ENCODE measurements at regions not wholly inside any gene's neighbourhood (a gene's known extent, or its start where the extent isn't known, plus 50 kb on each side); places are given as distances from the start of the nearest gene placed in this dataset.
"Not testable (repeated sequence)": the region's sequence is repeated elsewhere in the genome, so short reads cannot be mapped to it uniquely, and the experiment has no call there.

DNA sequence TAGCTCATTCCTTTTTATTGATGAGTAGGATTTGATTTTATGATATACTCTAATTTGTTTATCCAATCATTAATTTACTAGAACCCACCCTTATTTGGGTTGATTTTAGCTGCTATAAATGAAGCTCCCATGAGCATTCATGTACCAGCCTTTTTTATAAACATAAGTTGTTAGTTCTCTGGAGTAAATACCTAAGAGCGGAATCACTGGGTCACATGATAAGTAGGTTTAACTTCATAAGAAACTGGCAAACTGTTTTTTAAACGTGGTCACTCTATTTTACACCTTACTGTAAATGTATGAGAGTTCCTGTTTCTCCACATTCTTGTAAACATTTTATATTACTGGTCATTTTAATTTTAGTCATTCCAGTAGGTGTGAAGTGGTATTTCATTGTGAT lies 364.6 kb downstream of the NPR3 start:
- Histone ChIP-seq H3K9ac (ENCODE audit: low read depth in 1 of 2, low read length in 2 of 2) (no peak overlapping the region), H3K27me3 (ENCODE audit: control insufficient read depth in 2 of 2, insufficient read depth in 2 of 2, low read length in 2 of 2) (no peaks in the 10 kb centered on the region), H3K36me3 (ENCODE audit: control insufficient read depth in 2 of 2, insufficient read depth in 2 of 2, low read length in 2 of 2) (no peaks in the 10 kb centered on the region), H3K27ac (ENCODE audit: low read depth in 2 of 2, low read length in 2 of 2) (no peak overlapping the region), H3K9me3 (ENCODE audit: control insufficient read depth in 2 of 2, low read length in 2 of 2) (no peaks in the 10 kb centered on the region), H3K4me1 (ENCODE audit: control insufficient read depth in 2 of 2, insufficient read depth in 2 of 2, low read length in 2 of 2) (no peaks in the 10 kb centered on the region), H3K4me3 (ENCODE audit: low read length in 2 of 2) (no peak overlapping the region)

DNA sequence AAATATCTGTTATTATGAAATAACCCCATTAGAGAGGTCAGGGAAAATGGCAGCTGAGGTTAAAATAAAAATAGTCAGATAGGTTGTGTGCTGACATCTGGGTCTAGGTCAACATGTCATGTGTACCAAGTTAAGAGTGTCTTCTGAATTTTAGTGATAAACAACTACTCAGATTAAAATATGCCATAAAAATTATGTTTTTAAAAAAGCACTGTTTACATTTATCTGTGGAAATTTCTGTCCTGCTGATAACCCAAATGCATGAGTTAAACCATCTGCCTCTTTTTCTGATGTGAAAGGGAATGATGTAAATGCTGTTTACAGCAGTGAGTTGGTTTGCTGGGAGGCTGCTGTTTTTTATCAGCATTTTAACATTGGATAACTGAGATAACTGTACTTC lies 361.2 kb upstream of the TARS1 start:
- H3K27ac ChIP-seq (ENCODE audit: low read depth in 2 of 2, low read length in 2 of 2): no peak overlapping the region
- H3K9me3 ChIP-seq (ENCODE audit: control insufficient read depth in 2 of 2, low read length in 2 of 2): no peaks in the 10 kb centered on the region
- H3K4me1 ChIP-seq (ENCODE audit: control insufficient read depth in 2 of 2, insufficient read depth in 2 of 2, low read length in 2 of 2): no peaks in the 10 kb centered on the region
- no peak overlapping the region for H3K9ac ChIP-seq (ENCODE audit: low read depth in 1 of 2, low read length in 2 of 2)
- no peaks in the 10 kb centered on the region for H3K27me3 ChIP-seq (ENCODE audit: control insufficient read depth in 2 of 2, insufficient read depth in 2 of 2, low read length in 2 of 2)
- no peaks in the 10 kb centered on the region for H3K36me3 ChIP-seq (ENCODE audit: control insufficient read depth in 2 of 2, insufficient read depth in 2 of 2, low read length in 2 of 2)
- H3K4me3 ChIP-seq (ENCODE audit: low read length in 2 of 2): no peak overlapping the region

DNA sequence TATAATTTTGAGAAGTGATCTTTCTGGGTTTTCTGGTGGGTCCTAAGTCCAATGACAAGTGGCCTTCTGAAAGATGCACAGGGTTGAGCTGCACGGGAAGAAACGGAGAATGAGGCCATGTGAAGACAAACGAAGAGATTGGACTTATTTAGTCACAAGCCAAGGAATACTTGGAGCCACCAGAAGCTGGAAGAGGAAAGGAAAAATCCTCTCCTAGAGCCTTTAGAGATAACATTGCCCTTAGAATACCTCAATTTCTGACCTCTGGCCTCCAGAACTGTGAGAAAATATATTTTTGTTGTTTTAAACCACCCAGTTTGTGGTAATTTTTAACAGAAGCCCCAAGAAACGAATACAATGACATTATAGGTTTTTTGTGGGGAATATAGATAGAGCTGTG lies 360.5 kb upstream of the TARS1 start:
- no peaks in the 10 kb centered on the region for H3K9me3 ChIP-seq (ENCODE audit: control insufficient read depth in 2 of 2, low read length in 2 of 2)
- no peak overlapping the region for H3K27ac ChIP-seq (ENCODE audit: low read depth in 2 of 2, low read length in 2 of 2)
- no peaks in the 10 kb centered on the region for H3K27me3 ChIP-seq (ENCODE audit: control insufficient read depth in 2 of 2, insufficient read depth in 2 of 2, low read length in 2 of 2)
- no peak overlapping the region for H3K9ac ChIP-seq (ENCODE audit: low read depth in 1 of 2, low read length in 2 of 2)
- no peak overlapping the region for H3K4me3 ChIP-seq (ENCODE audit: low read length in 2 of 2)
- no peaks in the 10 kb centered on the region for H3K36me3 ChIP-seq (ENCODE audit: control insufficient read depth in 2 of 2, insufficient read depth in 2 of 2, low read length in 2 of 2)
- no peaks in the 10 kb centered on the region for H3K4me1 ChIP-seq (ENCODE audit: control insufficient read depth in 2 of 2, insufficient read depth in 2 of 2, low read length in 2 of 2)

DNA sequence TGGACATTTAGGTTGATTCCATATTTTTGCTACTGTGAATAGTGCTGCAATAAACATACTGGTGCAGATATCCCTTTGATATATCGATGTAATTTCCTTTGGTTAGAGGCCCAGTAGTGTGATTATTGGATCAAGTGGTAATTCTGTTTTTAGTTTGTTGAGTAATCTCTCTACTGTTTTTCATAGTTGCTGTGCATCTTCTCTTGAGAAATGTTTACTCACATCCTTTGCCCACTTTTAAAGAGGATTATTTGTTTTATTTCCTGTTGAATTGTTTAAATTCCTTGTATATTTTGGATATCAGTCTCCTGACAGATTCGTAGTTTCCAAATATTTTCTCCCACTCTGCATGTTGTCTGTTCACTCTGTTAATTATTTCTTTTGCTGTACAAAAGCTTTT lies 352.6 kb upstream of the TARS1 start:
- H3K9me3 ChIP-seq (ENCODE audit: control insufficient read depth in 2 of 2, low read length in 2 of 2): no peaks in the 10 kb centered on the region
- H3K9ac ChIP-seq (ENCODE audit: low read depth in 1 of 2, low read length in 2 of 2): no peak overlapping the region
- H3K36me3 ChIP-seq (ENCODE audit: control insufficient read depth in 2 of 2, insufficient read depth in 2 of 2, low read length in 2 of 2): no peaks in the 10 kb centered on the region
- no peaks in the 10 kb centered on the region for H3K27me3 ChIP-seq (ENCODE audit: control insufficient read depth in 2 of 2, insufficient read depth in 2 of 2, low read length in 2 of 2)
- no peak overlapping the region for H3K27ac ChIP-seq (ENCODE audit: low read depth in 2 of 2, low read length in 2 of 2)
- no peak overlapping the region for H3K4me3 ChIP-seq (ENCODE audit: low read length in 2 of 2)
- no peaks in the 10 kb centered on the region for H3K4me1 ChIP-seq (ENCODE audit: control insufficient read depth in 2 of 2, insufficient read depth in 2 of 2, low read length in 2 of 2)

DNA sequence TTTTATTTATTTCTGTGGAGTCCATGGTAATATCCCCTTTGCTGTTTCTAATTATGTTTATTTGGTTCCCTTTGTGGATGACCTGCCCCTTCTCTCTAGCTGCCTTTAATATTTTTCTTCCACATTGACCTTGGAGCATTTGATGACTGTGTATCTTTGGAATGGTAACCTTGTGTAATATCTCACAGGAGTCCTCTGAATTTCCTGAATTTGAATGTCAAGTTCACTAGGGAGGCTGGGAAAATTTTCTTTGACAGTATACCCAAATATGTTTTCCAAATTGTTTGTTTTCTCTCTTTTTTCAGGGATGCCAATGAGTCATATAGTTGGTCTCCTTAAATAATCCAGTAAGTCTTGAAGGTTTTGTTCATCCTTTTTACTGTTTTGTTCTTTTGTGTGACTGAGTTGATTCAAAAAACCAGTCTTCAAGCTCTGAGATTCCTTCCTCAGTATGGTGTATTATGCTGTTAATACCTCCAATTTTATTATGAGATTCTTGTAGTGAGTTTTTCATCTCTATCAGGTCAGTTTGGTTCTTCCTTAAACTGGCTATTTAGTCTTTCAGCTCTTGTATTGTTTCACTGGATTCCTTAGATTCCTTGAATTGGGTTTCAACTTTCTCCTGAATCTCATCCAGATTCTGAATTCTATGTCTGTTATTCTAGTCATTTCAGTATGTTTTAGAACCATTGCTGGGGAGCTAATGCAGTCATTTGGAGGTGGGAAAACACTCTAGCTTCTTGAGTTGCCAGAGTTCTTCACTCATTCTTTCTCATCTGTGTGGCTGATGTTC lies 349.0 kb upstream of the TARS1 start:
- H3K27me3 ChIP-seq (ENCODE audit: control insufficient read depth in 2 of 2, insufficient read depth in 2 of 2, low read length in 2 of 2): no peaks in the 10 kb centered on the region
- H3K9me3 ChIP-seq (ENCODE audit: control insufficient read depth in 2 of 2, low read length in 2 of 2): no peaks in the 10 kb centered on the region
- no peaks in the 10 kb centered on the region for H3K36me3 ChIP-seq (ENCODE audit: control insufficient read depth in 2 of 2, insufficient read depth in 2 of 2, low read length in 2 of 2)
- no peak overlapping the region for H3K9ac ChIP-seq (ENCODE audit: low read depth in 1 of 2, low read length in 2 of 2)
- no peak overlapping the region for H3K27ac ChIP-seq (ENCODE audit: low read depth in 2 of 2, low read length in 2 of 2)
- H3K4me1 ChIP-seq (ENCODE audit: control insufficient read depth in 2 of 2, insufficient read depth in 2 of 2, low read length in 2 of 2): no peaks in the 10 kb centered on the region
- H3K4me3 ChIP-seq (ENCODE audit: low read length in 2 of 2): no peak overlapping the region

DNA sequence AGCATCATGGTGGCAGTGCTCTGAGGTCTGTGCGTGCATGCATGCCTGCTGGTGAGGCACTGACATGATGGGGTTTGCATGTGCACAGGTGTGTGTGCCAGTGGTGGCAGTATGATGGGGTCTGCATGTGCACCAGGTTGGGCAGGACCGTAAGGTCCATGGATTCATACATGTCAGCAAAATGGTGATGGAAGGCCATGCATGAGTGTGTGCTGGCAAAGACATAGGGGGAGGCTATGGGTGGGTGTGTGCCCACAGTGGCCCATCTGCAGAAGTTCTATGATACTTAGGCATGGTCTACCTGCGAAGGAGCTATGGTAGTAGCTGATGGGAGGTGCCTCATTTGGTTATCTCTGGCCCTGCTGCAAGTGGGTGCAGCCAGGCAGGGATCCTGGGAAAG lies 348.0 kb upstream of the TARS1 start:
- Histone ChIP-seq H3K4me3 (ENCODE audit: low read length in 2 of 2) (no peak overlapping the region), H3K27ac (ENCODE audit: low read depth in 2 of 2, low read length in 2 of 2) (no peak overlapping the region), H3K9ac (ENCODE audit: low read depth in 1 of 2, low read length in 2 of 2) (no peak overlapping the region), H3K4me1 (ENCODE audit: control insufficient read depth in 2 of 2, insufficient read depth in 2 of 2, low read length in 2 of 2) (no peaks in the 10 kb centered on the region), H3K36me3 (ENCODE audit: control insufficient read depth in 2 of 2, insufficient read depth in 2 of 2, low read length in 2 of 2) (no peaks in the 10 kb centered on the region), H3K9me3 (ENCODE audit: control insufficient read depth in 2 of 2, low read length in 2 of 2) (no peaks in the 10 kb centered on the region), H3K27me3 (ENCODE audit: control insufficient read depth in 2 of 2, insufficient read depth in 2 of 2, low read length in 2 of 2) (no peaks in the 10 kb centered on the region)

DNA sequence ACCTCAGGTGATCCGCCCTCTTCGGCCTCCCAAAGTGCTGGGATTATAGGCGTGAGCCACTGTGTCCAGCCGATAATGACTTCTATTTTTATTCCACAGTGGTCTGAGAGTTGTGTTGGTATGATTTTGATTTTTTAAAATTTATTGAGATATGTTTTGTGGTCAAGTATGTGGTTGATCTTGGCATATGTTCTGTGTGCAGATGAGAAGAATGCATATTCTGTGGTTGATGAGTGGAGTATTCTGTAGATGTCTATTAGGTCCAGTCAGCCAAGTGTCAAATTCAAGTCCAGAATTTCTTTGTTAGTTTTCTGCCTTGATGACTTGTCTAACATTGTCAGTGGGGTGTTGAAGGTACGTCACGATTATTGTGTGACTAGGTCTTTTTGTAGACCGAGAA lies 338.2 kb upstream of the TARS1 start:
- Histone ChIP-seq H3K36me3 (ENCODE audit: control insufficient read depth in 2 of 2, insufficient read depth in 2 of 2, low read length in 2 of 2) (no peaks in the 10 kb centered on the region), H3K9me3 (ENCODE audit: control insufficient read depth in 2 of 2, low read length in 2 of 2) (no peaks in the 10 kb centered on the region), H3K27ac (ENCODE audit: low read depth in 2 of 2, low read length in 2 of 2) (no peak overlapping the region), H3K9ac (ENCODE audit: low read depth in 1 of 2, low read length in 2 of 2) (no peak overlapping the region), H3K4me3 (ENCODE audit: low read length in 2 of 2) (no peak overlapping the region), H3K4me1 (ENCODE audit: control insufficient read depth in 2 of 2, insufficient read depth in 2 of 2, low read length in 2 of 2) (no peaks in the 10 kb centered on the region), H3K27me3 (ENCODE audit: control insufficient read depth in 2 of 2, insufficient read depth in 2 of 2, low read length in 2 of 2) (no peaks in the 10 kb centered on the region)

DNA sequence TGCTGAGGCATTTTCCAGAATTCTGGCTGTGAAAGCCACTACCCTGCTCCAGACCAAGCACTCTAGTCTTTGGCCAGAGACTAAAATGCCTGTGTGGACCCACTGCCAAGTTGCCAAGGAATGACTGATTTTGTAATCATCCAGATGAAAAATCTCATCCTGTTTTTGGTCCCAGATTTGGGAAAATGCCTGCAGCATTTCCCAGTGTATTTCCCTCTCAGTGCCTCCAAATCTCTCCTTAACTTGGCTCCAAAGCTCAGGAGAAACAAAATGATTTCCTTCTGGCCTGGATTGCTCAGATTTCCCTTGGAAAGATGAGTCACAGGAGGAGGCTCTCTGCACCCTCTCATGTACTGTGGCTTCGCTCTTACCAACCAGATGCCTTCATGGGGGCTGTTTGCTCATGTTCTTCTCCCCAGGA lies 335.2 kb upstream of the TARS1 start:
- H3K27ac ChIP-seq (ENCODE audit: low read depth in 2 of 2, low read length in 2 of 2): no peak overlapping the region
- H3K9me3 ChIP-seq (ENCODE audit: control insufficient read depth in 2 of 2, low read length in 2 of 2): no peaks in the 10 kb centered on the region
- H3K4me3 ChIP-seq (ENCODE audit: low read length in 2 of 2): no peak overlapping the region
- no peaks in the 10 kb centered on the region for H3K27me3 ChIP-seq (ENCODE audit: control insufficient read depth in 2 of 2, insufficient read depth in 2 of 2, low read length in 2 of 2)
- no peaks in the 10 kb centered on the region for H3K36me3 ChIP-seq (ENCODE audit: control insufficient read depth in 2 of 2, insufficient read depth in 2 of 2, low read length in 2 of 2)
- H3K9ac ChIP-seq (ENCODE audit: low read depth in 1 of 2, low read length in 2 of 2): no peak overlapping the region
- H3K4me1 ChIP-seq (ENCODE audit: control insufficient read depth in 2 of 2, insufficient read depth in 2 of 2, low read length in 2 of 2): no peaks in the 10 kb centered on the region

DNA sequence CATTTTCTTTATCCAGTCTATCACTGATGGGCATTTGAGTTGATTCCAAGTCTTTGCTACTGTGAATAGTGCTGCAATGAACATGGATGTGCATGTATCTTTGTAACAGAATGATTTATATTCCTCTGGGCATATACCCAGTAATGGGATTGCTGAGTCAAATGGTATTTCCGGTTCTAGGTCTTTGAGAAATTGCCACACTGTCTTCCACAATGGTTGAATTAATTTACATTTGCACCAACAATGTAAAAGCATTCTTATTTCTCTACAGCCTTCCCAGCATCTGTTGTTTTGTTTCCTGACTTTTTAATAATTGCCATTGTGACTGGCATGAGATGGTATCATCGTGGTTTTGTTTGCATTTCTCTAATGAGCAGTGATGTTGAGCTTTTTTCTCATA lies 330.3 kb upstream of the TARS1 start:
- not testable (repeated sequence) for H3K9ac ChIP-seq (ENCODE audit: low read depth in 1 of 2, low read length in 2 of 2); H3K4me1 ChIP-seq (ENCODE audit: control insufficient read depth in 2 of 2, insufficient read depth in 2 of 2, low read length in 2 of 2); H3K36me3 ChIP-seq (ENCODE audit: control insufficient read depth in 2 of 2, insufficient read depth in 2 of 2, low read length in 2 of 2); H3K9me3 ChIP-seq (ENCODE audit: control insufficient read depth in 2 of 2, low read length in 2 of 2); H3K4me3 ChIP-seq (ENCODE audit: low read length in 2 of 2); H3K27me3 ChIP-seq (ENCODE audit: control insufficient read depth in 2 of 2, insufficient read depth in 2 of 2, low read length in 2 of 2); H3K27ac ChIP-seq (ENCODE audit: low read depth in 2 of 2, low read length in 2 of 2)

DNA sequence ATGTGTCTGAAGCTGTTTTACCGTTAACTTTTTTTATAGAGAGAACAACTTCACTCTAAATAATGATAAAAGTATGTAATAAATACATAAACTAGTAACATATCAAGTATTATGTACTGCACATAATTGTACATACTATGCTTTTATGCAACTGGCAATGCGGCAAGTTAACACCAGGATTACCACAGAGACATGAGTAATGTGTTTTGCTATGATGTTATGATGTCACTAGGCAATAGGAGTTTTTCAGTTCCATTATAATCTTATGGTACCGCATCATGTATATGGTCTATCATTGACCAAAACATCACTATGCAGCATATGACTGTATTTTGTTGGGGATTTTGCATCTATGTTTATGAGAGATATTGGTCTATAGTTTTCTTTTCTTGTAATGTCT lies 326.4 kb upstream of the TARS1 start:
- Histone ChIP-seq H3K36me3 (ENCODE audit: control insufficient read depth in 2 of 2, insufficient read depth in 2 of 2, low read length in 2 of 2) (no peaks in the 10 kb centered on the region), H3K9me3 (ENCODE audit: control insufficient read depth in 2 of 2, low read length in 2 of 2) (peaks cover 0 to 2% of the 10 kb centered on the region in 2 donors), H3K27ac (ENCODE audit: low read depth in 2 of 2, low read length in 2 of 2) (no peak overlapping the region), H3K9ac (ENCODE audit: low read depth in 1 of 2, low read length in 2 of 2) (no peak overlapping the region), H3K4me1 (ENCODE audit: control insufficient read depth in 2 of 2, insufficient read depth in 2 of 2, low read length in 2 of 2) (no peaks in the 10 kb centered on the region), H3K27me3 (ENCODE audit: control insufficient read depth in 2 of 2, insufficient read depth in 2 of 2, low read length in 2 of 2) (no peaks in the 10 kb centered on the region), H3K4me3 (ENCODE audit: low read length in 2 of 2) (no peak overlapping the region)

DNA sequence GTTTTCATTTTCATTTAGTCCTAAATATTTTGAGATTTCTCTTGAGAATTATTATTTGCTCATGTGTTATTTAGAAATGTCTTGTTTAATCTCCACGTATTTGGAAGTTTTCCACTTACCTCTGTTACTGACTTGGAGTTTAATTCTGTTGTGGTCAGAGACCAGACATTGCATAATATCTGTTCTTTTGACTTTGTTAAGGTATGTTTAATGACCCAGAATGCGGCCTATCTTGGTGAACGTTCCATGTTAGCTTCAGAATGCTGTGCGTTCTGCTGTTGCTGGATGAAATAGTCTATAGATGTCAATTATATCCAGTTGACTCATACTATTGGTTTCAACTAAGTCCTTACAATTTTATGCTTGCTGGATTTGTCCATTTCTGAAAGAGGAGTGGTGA lies 325.3 kb upstream of the TARS1 start:
- Histone ChIP-seq H3K27ac (ENCODE audit: low read depth in 2 of 2, low read length in 2 of 2) (no peak overlapping the region), H3K27me3 (ENCODE audit: control insufficient read depth in 2 of 2, insufficient read depth in 2 of 2, low read length in 2 of 2) (no peaks in the 10 kb centered on the region), H3K36me3 (ENCODE audit: control insufficient read depth in 2 of 2, insufficient read depth in 2 of 2, low read length in 2 of 2) (no peaks in the 10 kb centered on the region), H3K9ac (ENCODE audit: low read depth in 1 of 2, low read length in 2 of 2) (no peak overlapping the region), H3K9me3 (ENCODE audit: control insufficient read depth in 2 of 2, low read length in 2 of 2) (peaks cover 0 to 2% of the 10 kb centered on the region in 2 donors), H3K4me3 (ENCODE audit: low read length in 2 of 2) (no peak overlapping the region), H3K4me1 (ENCODE audit: control insufficient read depth in 2 of 2, insufficient read depth in 2 of 2, low read length in 2 of 2) (no peaks in the 10 kb centered on the region)

Data from mucosa of rectum (tissue), 2 donors.